ENCODE measurements at regions not wholly inside any gene's neighbourhood (a gene's known extent, or its start where the extent isn't known, plus 50 kb on each side); places are given as distances from the start of the nearest gene placed in this dataset.

DNA sequence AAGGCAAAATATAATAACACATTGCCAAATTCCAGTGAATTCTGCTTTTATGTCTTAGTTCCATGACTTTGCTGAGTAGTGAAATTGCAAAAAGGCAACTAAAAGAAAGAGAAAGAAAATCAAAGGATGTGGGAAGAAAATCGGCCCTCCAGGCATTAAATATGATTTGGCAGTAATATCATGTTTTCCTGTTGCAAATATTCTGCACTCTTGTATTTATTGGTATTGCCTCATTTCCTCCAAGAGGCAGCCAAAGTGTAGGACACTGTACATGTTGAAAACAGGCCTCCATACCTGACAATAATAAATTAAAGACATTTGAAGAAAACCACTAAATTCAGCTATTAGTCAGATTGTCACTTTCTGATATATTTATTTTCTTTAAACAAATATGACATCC is 460.0 kb upstream of the NOX3 start:
- no peak for TF ChIP-seq EP300 (IDR thresholded peaks at IDR 0.05)
- TF ChIP-seq, protein P1, sequence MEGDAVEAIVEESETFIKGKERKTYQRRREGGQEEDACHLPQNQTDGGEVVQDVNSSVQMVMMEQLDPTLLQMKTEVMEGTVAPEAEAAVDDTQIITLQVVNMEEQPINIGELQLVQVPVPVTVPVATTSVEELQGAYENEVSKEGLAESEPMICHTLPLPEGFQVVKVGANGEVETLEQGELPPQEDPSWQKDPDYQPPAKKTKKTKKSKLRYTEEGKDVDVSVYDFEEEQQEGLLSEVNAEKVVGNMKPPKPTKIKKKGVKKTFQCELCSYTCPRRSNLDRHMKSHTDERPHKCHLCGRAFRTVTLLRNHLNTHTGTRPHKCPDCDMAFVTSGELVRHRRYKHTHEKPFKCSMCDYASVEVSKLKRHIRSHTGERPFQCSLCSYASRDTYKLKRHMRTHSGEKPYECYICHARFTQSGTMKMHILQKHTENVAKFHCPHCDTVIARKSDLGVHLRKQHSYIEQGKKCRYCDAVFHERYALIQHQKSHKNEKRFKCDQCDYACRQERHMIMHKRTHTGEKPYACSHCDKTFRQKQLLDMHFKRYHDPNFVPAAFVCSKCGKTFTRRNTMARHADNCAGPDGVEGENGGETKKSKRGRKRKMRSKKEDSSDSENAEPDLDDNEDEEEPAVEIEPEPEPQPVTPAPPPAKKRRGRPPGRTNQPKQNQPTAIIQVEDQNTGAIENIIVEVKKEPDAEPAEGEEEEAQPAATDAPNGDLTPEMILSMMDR (IDR thresholded peaks at IDR 0.05): no peak
- no peak for TF ChIP-seq POLR2A (IDR thresholded peaks at IDR 0.05)
- intact Hi-C loops (cut with DNase I): no loop called here
- no peaks in the 10 kb centered on the region for H3K36me3 ChIP-seq
- no peaks in the 10 kb centered on the region for H3K27me3 ChIP-seq
- no peak overlapping the region for H3K27ac ChIP-seq
- H3K4me3 ChIP-seq: no peak overlapping the region
- H3K4me1 ChIP-seq (ENCODE audit: insufficient read depth): no peaks in the 10 kb centered on the region
- WGBS, 3 donors: 34 to 57% (median 35%) methylated on average over 1 of the region's 1 CpG
- no peaks in the 10 kb centered on the region for H3K9me3 ChIP-seq
- no peak for DNase-seq

DNA sequence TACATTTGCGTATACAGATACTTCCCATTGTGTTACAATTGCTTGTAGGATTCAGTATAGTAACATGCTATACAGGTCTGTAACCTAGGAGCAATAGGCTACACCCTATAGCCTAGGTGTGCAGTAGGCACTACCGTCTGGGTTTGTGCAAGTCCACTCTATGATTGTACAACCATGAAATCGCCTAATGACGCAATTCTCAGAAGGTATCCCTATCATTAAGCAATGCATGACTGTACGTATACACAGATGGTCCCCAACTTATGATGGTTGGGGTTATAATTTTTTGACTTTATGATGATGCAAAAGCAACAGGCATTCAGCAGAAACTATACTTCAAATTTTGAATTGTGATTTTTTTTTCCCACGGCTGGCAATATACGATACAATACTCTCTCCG is 458.2 kb upstream of the NOX3 start:
- intact Hi-C loops (cut with DNase I): no loop called here
- no peak for TF ChIP-seq EP300 (IDR thresholded peaks at IDR 0.05)
- no peak for TF ChIP-seq POLR2A (IDR thresholded peaks at IDR 0.05)
- TF ChIP-seq, protein P1 (IDR thresholded peaks at IDR 0.05): no peak
- no peak overlapping the region for H3K4me3 ChIP-seq
- no peaks in the 10 kb centered on the region for H3K4me1 ChIP-seq (ENCODE audit: insufficient read depth)
- no peak for DNase-seq
- H3K36me3 ChIP-seq: no peaks in the 10 kb centered on the region
- WGBS, 3 donors: 89 to 97% (median 97%) methylated on average over 8 of the region's 8 CpGs
- H3K27me3 ChIP-seq: no peaks in the 10 kb centered on the region
- H3K27ac ChIP-seq: no peak overlapping the region
- H3K9me3 ChIP-seq: peaks cover 0 to 3% of the 10 kb centered on the region in 2 donors

DNA sequence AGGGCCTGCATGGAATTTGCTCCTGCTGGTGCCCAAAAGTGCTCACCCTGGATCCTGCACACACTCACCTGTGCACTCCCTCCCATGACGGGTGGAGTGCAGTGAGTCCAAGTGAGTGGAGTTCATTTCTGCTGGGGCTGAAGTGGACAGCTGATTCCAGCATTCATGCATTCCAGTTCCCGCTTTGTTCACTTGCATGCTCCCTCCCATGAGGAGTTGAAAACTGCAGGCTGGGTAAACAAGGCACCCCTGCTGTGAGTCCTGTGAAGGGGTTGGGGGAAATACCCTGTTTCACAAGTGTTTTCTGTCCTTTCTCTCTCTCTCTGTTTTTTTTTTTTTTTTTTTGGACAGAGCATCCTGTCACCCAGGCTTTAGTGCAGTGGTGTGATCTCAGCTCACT is 454.1 kb upstream of the NOX3 start:
- no peaks in the 10 kb centered on the region for H3K36me3 ChIP-seq
- TF ChIP-seq EP300 (IDR thresholded peaks at IDR 0.05): no peak
- no peak for TF ChIP-seq POLR2A (IDR thresholded peaks at IDR 0.05)
- TF ChIP-seq, protein P1 (IDR thresholded peaks at IDR 0.05): no peak
- 65 to 97% (median 72%) methylated on average over 2 of the region's 2 CpGs for WGBS, 3 donors
- H3K4me3 ChIP-seq: no peak overlapping the region
- DNase-seq: no peak
- peaks cover 0 to 3% of the 10 kb centered on the region in 2 donors for H3K9me3 ChIP-seq
- H3K4me1 ChIP-seq (ENCODE audit: insufficient read depth): no peaks in the 10 kb centered on the region
- no peaks in the 10 kb centered on the region for H3K27me3 ChIP-seq
- intact Hi-C loops (cut with DNase I): no loop called here
- no peak overlapping the region for H3K27ac ChIP-seq

DNA sequence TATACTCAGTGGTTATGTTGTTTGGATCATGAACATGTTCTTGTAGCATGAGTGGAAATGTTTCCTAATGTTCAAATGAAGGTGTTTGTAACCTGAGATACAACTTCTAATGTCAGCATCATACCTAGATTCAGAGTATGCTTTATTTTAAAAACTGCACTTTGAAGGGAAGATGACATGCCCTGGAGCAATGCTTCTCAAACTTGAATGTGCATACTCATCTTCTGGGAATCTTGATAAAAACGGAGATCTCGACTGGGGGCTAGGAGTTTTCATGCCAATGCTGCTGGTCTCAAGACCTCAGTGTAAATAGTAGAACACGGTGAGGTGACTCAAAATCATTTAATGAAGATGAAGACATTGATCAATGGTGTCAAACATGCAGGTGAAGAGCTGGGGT is 440.0 kb upstream of the NOX3 start:
- Histone ChIP-seq H3K4me1 (ENCODE audit: insufficient read depth) (no peaks in the 10 kb centered on the region), H3K27me3 (no peaks in the 10 kb centered on the region), H3K27ac (no peak overlapping the region), H3K36me3 (no peaks in the 10 kb centered on the region), H3K9me3 (no peaks in the 10 kb centered on the region), H3K4me3 (no peak overlapping the region)
- intact Hi-C loops (cut with DNase I): no loop called here
- DNase-seq: no peak
- TF ChIP-seq EP300 (IDR thresholded peaks at IDR 0.05) (no peak), POLR2A (IDR thresholded peaks at IDR 0.05) (no peak)
- TF ChIP-seq, protein P1 (IDR thresholded peaks at IDR 0.05): no peak
- WGBS, 3 donors: 87 to 89% (median 88%) methylated on average over 3 of the region's 3 CpGs

DNA sequence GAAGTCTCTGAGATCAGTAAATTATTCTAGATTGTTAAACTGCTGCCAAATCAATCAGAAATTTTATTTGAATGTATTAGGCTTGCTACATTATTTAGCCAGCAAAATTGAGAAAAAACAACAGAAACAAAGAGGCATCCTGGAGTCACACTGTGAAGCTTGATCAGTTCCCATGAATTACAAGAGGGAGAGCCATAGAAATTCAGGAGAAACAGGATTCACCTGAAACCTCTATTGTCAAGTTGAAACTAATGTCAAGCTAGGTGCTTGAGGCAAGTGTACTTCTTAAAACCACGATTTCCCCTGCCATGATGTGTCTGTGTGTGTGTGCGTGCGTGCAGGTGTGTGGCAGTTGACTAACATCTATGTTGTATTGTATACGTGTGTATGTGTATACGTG is 439.1 kb upstream of the NOX3 start:
- Histone ChIP-seq H3K27ac (no peak overlapping the region), H3K36me3 (no peaks in the 10 kb centered on the region), H3K4me3 (no peak overlapping the region), H3K4me1 (ENCODE audit: insufficient read depth) (no peaks in the 10 kb centered on the region), H3K27me3 (no peaks in the 10 kb centered on the region), H3K9me3 (no peaks in the 10 kb centered on the region)
- no peak for DNase-seq
- no peak for TF ChIP-seq EP300 (IDR thresholded peaks at IDR 0.05)
- no peak for TF ChIP-seq POLR2A (IDR thresholded peaks at IDR 0.05)
- TF ChIP-seq, protein P1 (IDR thresholded peaks at IDR 0.05): no peak
- intact Hi-C loops (cut with DNase I): no loop called here
- WGBS, 3 donors: 77 to 90% (median 88%) methylated on average over 5 of the region's 5 CpGs
